Germinal center (tissue), 1 donor: ENCODE measurements at regions not wholly inside any gene's neighbourhood (a gene's known extent, or its start where the extent isn't known, plus 50 kb on each side); places are given as distances from the start of the nearest gene placed in this dataset.
"Not testable (repeated sequence)": the region's sequence is repeated elsewhere in the genome, so short reads cannot be mapped to it uniquely, and the experiment has no call there.

Source experiments
- DNase-seq: peaks from one replicate; pipeline ENCODE4 v3.0.0; 2012; ENCODE audit warnings: mixed read lengths, low spot score

GRCh38 chr9:108803428-108804065 is 52.2 kb downstream of the ACTL7B start:
- DNase-seq = no peak

DNA sequence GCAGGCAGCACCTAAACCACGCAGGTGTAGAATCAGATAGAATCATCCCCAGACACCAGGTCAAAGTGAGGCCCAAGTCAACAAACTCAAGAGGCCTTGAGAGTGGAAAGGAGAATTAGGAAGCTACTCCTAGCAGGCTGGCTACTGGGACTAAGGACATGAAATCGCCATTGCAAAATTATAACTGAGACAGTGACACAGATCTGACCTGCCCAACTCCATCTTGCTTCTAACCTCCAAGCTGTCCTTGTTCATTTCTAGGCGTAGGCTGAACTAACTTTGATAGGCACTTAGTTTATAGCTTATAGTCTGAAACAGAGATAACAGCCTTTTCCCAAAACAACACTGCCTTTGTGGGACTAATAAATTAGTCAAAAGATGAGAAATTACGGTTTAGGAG is 52.8 kb downstream of the ACTL7B start:
- DNase-seq = no peak

GRCh38 chr9:108801949-108802348 is 53.8 kb downstream of the ACTL7B start:
- no peak for DNase-seq

DNA sequence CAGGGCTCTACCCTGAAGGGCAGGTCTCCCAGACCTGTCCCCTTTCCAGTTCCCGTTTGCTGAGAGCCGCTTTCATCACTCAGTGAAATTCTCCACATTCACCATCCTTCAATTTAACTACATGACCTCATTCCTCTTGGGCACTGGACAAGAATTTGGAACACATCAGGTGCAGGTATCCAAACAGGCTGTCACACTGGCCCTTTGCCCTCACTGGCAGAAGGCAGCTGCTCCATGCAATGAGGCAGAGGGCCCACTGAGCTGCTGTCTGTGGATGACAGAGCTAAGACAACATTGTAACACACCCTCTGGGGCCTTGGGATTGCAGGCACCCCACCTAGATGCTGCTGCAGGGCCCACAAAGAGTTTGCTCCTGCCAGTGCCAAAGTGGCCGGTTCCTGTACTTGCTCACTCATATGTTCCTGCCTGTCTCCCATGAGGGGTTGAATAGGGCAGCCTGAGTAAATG is 55.1 kb downstream of the ACTL7B start:
- no peak for DNase-seq

- DNase-seq = no peak
These were observed 62.2 kb downstream of the ACTL7B start for GRCh38 chr9:108793573-108793972.

GRCh38 chr9:108789742-108790141 is 66.0 kb downstream of the ACTL7B start:
- no peak for DNase-seq

GRCh38 chr9:108787690-108788048 is 68.1 kb downstream of the ACTL7B start:
- DNase-seq = no peak

- DNase-seq = no peak
These were observed 68.7 kb downstream of the ACTL7B start for GRCh38 chr9:108786901-108787689.

DNA sequence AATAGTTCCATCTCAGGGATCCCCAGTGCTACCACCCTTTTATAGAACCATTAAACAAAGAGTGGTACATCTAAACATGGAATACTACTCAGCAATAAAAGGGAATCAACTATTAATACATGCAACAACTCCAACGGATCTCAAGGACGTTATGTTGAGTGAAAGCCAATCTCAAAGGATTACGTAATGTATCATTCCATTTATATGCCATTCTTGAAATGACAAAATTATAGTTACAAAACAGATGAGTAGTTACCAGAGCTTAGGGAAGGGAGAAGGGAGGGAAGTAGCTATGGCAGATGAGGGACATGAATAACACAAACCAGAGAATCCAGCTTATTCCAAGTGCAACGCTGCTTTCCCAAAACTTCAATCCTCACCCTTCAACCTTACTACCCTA is 69.5 kb downstream of the ACTL7B start:
- DNase-seq = no peak

- no peak for DNase-seq
These were observed 70.8 kb downstream of the ACTL7B start for GRCh38 chr9:108784998-108785397.

DNA sequence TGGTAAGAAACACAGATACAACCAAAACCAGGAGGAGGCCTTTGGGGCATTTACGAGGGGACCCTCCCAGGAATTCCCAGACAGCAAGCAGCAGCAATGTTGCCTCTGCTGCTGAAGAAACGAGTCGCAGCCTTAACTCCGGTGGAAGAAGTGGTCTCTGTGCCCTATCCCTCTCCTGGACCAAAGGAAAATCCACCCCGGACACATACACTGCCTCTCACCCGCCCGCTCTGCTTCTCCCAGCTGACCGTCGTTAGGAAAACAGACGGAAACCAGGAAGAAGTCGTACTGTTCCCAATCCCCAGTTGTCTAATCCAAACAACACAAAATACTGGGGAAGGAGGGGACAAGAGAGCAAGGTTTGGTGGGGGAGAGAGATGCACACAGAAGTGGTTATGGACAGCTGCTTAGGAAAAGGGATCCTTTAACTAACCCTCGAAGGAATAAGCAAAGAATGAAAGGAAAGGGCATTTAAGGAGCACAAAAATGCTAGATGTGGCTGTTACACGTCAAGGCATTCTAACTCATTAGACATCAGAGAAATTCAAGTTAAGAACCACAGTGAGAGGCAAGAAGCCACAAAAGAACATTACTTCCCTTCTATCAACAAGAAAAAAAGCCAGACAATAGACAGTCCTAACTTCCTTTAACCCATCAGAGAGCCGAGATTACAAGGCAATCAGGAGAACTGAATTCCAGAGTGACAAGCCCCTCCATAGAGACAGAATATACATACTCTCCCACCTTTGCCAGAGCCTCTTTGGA is 71.9 kb downstream of the ACTL7B start:
- no peak for DNase-seq

GRCh38 chr9:108783326-108783725 is 72.5 kb downstream of the ACTL7B start:
- DNase-seq = no peak

GRCh38 chr9:108780942-108781734 is 74.6 kb downstream of the ACTL7B start:
- no peak for DNase-seq

DNA sequence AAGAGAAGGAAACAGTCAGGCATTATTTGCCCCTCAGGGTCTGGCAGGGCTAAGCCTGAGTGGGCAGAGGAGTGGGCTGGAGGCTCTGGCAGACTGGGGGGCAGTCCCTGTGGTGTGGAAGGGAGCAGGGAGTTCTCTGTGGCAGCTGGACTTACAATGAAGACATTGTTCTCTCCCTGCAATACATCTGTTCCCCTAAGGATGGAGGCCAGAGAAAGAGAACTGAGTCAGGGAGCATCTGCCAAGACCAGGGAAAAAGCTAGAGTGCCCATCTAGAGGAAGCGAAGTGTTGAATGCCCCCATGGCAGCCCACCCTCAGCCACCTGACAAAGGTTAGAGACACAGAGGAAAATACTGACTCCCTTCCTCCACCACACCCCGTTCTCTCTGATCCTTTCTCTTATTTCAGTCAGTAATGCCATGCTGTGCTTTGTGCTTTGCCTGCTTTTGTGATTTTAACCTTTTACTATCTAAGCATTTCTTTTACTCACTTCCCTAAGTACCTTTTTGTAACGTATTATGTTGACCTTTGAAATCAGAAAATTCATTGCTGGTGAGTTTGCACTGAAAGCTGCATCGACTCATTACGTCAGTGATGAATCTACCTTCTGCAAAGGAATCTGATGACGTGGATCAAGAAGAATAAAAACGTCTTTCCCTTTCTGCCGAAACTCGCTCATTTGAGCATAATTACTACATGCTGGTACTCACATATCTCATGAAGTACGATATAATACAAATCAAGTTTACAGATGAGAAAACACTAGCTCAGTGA is 76.0 kb downstream of the ACTL7B start:
- DNase-seq = no peak

GRCh38 chr9:108776920-108777639 is 78.7 kb downstream of the ACTL7B start:
- DNase-seq = no peak

- no peak for DNase-seq
These were observed 79.9 kb downstream of the ACTL7B start for GRCh38 chr9:108775901-108776306.

GRCh38 chr9:108774088-108774487 is 81.7 kb downstream of the ACTL7B start:
- not testable (repeated sequence) for DNase-seq

GRCh38 chr9:108772301-108772894 is 83.4 kb downstream of the ACTL7B start:
- DNase-seq = no peak

DNA sequence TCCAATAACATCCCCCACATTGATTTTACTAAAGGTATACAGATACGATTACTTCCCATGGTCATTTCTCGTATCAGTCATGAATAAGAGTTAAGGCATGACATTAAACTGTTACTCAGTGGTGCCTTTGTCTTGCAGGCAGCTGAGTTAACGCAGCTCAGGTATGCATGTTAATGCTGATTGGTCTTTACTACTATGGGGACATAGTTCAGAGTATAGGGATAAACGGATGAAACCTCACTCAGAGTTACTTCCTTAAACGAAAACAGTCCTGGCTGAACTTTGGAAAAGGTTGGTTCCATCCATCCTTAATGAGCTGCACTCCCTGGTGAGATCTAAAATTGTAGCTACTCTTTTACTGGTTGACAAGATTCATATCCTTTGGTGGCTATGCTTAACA is 87.0 kb downstream of the ACTL7B start:
- DNase-seq = no peak

GRCh38 chr9:108766626-108767161 is 89.1 kb downstream of the ACTL7B start:
- no peak for DNase-seq
